Activated CD8-positive, alpha-beta memory T cell treated with anti-CD3 and anti-CD28 coated beads for 24 hours (primary cell): ENCODE measurements at regions not wholly inside any gene's neighbourhood (a gene's known extent, or its start where the extent isn't known, plus 50 kb on each side); places are given as distances from the start of the nearest gene placed in this dataset.
A peak's percentile ranks its signal among the peaks of the same experiment; 100 is the strongest.
"Not testable (repeated sequence)": the region's sequence is repeated elsewhere in the genome, so short reads cannot be mapped to it uniquely, and the experiment has no call there.

Source experiments
- DNase-seq: peaks from one replicate; pipeline ENCODE4 v3.0.0-alpha.2; 2020

- no peak for DNase-seq
Observed at GRCh38 chr11:104774578-104774977, 123.7 kb downstream of the CASP12 start.

GRCh38 chr11:104772806-104773241, 125.4 kb downstream of the CASP12 start:
- DNase-seq = no peak

- no peak for DNase-seq
Observed at GRCh38 chr11:104771763-104772162, 126.5 kb downstream of the CASP12 start.

GRCh38 chr11:104771046-104771445, 127.2 kb downstream of the CASP12 start:
- not testable (repeated sequence) for DNase-seq

DNA sequence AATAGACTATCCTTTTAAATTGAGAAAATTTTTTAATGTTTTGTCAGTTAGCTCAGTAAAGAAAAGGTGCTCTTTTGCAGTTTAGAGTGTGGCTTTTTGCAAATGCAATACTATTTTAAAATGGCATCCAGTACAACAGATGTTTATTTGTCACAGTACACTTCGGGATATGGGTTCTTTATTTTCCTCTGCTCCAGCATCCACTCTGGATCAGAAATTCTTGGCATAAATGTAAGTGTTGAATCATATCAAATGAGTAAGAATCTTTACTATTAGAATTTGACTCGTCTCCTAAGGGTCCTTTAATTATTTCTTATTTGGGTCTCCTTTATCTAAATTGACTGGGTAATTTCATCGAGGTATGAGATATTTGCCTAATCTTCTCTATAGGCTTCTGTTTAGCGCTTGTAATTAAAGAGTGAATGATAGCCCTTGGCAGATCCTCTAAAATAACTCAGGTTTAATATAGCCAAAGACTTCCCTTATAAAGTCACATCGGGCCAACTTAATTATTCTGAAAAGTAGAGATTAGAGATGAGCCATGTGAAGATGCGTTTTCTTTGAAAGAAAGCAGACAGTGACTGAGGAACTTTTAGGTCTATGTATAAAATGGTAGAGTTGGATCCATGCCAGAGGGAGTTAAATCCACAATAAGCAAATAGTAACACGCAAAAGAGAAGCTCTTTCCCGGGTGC, 132.7 kb downstream of the CASP12 start:
- no peak for DNase-seq

- no peak for DNase-seq
Observed at GRCh38 chr11:104764710-104765045, 133.6 kb downstream of the CASP12 start.

DNA sequence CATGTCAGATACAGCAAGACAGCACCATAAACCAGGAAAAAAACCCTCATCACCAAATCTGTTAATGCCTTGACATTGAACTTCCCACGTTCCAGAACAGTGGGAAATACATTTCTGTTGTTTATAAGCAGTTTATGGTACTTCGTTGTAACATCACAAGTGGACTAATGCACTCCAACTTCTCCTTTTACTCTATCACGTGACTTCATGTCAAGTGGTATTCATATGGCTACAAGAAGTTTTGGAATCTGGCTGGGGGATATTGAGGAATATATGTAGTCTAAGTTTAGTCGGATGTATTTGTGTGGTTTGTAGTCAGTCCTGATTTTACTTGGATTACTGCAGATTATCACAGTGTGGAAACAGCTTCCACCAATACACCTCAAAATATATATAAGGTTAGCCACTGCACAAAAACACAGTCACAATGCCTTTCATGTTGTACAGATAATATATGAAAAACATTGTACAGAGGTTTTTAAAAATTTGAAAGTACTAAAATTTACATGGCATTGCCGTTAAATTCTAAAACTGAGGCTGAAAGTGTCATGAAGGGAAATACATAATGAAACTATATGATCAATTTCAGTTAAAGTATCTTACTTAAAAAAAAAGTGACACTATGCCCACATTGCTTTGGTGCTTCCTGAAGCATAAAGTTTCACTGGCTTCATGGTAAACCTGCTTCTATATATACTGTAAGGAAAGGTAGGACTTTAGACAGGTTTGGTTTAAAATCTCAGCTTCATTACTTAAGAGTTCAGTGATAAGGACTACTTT, 134.1 kb downstream of the CASP12 start:
- no peak for DNase-seq

DNA sequence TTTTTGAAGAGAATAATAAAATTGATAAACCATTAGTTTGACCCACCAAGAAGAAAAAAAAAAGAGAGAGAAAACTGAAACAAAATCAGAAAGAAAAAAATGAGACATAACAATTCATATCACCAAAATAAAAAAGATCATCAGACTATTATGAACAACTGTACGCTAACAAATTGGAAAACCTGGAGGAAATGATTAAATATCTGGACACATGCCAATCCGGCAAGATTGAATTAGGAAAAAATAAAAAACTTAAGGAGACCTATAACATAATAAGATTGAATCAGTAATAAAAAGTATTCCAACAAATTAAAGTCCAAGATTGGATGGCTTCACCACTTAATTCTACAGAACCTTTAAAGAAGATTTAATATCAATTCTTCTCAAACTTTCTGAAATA, 136.7 kb downstream of the CASP12 start:
- no peak for DNase-seq

DNA sequence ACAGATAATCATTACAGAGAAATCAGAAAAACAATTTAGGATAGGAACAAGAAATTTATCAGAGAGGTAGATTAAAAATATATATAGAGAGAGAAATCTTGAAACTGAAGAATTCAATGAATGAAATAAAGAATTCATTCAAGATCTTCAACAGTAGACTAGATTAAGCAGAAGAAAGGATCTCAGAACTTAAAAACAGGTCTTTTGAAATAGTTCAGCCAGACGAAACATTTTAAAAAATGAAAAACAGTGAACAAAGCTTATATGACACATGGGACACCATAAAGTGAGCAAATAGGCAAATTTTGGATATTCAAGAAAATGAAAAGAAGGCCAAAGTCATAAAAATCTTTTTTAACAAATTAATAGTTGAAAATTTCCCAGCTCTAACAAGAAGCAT, 138.8 kb downstream of the CASP12 start:
- no peak for DNase-seq

DNA sequence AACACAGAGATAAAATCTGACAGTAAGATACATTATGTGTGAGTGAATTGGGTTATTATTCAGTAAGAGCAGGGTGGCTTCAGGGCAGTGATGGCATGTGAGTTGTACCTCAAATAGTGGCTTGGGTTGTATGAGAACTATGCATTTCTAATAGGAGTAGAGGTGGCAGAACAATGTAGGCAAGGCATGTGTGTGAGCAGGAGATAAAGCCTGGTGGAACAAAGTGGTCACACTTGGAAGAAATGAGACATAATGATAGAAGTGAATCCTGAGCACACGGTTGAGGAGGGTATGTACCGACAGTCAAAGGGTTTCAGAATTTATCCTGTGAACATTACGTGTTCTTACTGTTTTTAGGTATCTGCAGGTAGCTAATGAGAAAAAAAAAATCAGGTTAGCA, 159.3 kb downstream of the CASP12 start:
- no peak for DNase-seq

- DNase-seq = no peak
Observed at GRCh38 chr11:104738208-104738607, 160.1 kb downstream of the CASP12 start.

DNA sequence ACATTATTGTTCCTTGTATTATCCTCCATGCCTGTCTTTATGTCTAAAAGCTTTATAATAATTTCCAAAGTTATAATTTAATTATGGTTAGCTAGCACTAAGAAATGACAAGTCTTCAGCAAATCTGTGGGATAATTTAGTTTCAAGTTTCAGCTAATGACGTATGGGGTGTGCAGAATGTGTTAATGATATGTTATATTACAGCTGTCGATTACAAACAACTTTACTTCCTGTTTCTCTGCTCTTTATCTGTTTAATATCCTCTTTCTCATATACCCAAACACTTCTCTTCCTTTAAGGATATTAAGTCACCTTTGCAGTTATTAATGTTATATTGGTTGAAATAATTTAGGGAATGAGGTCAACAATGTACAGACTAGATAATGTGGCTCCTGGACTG, 161.8 kb downstream of the CASP12 start:
- no peak for DNase-seq

DNA sequence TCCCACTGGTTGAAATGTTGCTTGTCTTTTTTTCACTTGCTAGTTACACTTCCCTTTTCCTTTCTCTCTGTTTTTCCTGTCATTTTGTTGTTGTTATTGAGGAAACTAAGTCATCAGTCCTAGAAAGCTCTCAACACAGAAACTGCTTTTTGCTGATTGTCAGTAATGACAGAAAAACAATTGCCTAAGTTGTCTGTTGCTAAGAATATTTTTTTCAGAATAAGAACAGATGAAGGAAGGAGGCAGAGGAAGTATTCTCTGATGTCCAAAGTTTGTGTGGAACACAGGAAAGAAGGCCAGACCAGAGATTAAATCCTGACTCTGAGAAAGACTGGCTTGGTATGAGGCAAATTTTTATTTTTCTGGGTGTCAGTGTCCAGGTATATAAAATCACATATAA, 163.3 kb downstream of the CASP12 start:
- no peak for DNase-seq

DNA sequence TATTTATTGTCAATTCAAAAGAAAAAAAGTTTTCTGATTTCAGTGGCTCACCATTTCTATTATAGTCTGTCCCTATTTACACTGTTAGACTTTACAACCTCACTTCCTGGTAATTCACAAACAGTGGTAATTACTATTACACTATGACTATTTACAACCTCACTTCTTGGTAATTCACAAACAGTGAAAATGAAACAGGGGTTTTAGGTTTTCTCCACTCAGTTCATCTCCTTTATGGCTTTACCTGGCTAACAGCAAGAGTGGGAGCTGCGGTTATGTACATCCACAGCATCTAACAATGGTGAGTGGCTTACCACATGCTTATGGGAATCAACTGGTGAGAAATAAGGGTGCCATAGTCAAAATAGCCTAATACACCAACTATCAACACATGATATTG, 166.4 kb downstream of the CASP12 start:
- DNase-seq = no peak

GRCh38 chr11:104728927-104729326, 169.3 kb downstream of the CASP12 start:
- no peak for DNase-seq

DNA sequence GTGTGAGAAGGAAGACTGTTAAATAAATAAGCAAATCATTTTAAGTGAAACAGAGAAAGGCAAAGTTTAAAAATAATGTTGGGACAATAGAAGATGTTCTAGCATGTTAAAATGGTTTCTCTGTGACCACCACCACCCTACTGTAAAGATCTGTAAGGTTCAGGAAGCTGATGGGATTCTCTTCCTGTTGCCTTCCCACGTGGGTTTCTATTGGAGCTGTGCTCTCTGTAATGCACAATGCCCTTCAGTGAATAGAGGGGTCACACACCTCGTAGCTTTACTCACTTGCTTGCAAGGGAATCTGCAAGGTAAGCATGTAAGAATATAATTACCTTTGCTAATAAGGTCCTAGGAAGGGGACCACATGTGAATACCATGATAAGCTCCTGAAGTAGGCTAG, 170.5 kb downstream of the CASP12 start:
- no peak for DNase-seq

DNA sequence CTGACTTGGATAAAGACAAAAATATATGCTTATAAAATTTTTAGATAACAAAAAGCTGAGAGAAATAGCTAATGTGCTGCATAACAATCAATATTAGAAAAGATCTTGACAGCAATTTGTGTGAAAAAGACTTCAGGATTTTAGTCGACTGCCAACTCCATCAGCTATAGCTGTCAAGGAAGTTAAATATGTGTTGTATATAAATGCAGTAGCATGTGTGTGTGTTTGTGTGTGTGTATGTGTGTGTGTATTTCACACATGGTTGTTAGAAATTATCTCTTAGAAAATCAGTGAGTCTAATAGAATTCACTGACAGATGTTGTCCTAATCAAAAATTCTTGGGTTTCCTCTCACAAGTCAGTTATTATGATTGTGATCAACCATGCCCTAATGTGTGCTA, 171.2 kb downstream of the CASP12 start:
- no peak for DNase-seq

DNA sequence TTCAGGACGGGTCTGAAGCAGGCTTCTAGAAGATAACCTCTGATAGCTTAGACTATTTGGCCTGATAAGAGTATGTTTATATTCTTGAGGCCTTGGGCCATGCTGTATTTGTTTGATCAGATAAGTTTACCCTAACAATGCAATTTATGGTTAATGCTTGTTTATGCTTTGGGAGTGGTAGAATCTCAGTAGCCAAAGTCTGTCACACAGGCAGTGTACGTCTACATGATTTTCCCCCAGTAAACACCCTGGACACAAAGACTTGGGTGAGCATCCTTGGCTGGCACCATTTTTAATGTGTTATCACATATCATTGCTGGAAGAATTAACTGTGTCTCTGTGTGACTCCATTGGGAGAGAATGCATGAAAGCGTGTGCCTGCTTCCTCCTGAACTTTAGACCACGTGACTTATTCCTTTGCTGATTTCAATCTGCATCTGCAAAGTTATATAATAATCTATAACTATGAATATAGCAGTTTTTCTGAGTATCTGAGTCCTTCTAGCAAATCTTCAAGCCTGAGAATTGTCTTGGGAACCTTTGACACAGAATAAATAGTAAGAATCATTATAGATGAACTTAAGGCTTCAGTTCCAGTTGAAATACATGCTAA, 172.4 kb downstream of the CASP12 start:
- DNase-seq = no peak

DNA sequence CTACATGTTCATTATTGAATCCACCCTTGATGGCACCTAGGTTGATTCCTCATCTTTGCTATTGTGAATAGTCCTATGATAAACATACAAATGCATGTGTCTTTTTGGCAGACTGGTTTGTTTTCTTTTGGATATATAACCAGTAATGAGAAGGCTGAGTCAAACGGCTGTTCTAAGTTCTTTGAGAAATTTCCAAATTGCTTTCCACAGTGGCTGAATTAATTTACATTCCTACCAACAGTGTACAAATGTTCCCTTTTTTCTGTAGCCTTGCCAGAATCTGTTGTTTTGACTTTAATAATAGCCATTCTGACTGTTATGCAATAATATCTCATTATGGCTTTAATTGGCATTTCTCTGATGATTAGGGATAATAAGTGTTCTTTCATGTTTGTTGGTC, 184.9 kb downstream of the CASP12 start:
- no peak for DNase-seq

DNA sequence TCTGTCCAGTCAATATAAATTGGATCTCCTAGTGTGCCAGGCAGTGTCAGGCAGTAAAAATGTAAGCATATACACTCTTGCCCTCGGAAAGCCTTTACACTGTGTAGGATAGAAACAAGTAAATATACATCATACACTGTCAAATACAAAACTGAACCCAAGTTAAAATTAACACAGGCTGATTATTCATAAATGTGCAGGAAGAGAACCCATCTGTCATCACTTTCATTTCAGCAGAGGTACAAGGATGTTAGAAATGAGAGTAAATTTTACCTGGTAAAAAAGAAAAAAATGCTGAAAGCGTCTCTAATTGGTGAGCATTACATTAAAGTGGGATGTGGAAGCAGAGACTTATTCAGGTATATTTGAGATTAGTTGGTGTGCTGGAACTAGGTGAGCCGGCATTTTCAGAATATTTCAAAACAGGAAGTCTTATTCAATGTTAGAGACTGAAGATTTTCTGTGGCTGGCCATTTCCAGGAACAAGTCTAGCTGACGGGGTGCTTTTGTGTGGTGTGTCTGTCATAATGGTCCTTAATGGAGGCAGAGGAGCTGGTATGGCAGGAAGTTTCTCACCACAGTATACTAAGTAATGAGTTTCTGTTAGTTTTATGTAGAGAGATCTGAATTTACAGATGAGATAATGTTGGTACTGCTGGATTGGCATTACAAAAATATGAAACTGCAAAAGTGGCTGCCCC, 192.6 kb downstream of the CASP12 start:
- peak; percentile 72 for DNase-seq

GRCh38 chr11:104704888-104705287, 193.4 kb downstream of the CASP12 start:
- no peak for DNase-seq

- DNase-seq = no peak
Observed at GRCh38 chr11:104704146-104704830, 194.0 kb downstream of the CASP12 start.

DNA sequence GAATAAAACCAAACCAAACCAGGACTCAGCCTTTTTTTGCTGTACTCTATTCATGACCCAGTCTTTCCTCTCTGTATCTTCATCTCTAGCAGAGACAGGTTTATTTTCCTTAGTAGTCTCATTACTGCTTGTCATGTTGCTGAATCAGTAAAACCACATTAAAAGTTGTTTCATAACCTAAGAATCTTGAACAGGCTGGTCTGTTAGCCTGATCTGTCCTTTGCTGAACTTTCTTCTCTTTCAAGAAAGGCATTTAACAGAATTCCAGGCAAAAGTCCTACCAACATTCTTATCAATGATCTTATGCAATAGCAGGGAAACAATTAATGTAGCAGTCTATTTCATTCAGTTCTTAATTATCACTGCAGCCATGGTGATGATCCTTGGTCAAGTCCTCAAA, 197.7 kb downstream of the CASP12 start:
- no peak for DNase-seq
